ENCODE measurements at regions not wholly inside any gene's neighbourhood (a gene's known extent, or its start where the extent isn't known, plus 50 kb on each side); places are given as distances from the start of the nearest gene placed in this dataset.

DNA sequence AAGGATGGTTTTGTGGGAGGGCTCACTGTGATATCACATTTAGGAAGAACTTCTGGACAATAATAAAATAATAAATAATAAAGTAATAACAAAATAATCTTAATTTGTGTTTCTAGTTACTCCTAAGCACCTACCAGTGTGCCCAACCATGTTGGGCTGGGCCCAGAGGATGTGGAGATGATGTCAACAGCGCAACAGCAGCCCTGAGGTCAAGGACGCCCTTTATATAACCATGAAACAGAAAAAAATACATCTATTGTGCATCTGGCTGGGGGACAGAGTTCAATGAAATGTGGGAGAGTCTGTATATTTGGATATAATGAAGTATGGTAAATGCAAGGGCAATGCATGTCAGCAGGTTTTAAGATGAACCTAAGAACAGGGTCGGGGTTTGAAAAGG, 552.8 kb downstream of the VRK1 start:
- H3K4me1 Mint-ChIP-seq, result no peaks in the 10 kb centered on the region
- Histone ChIP-seq H3K27ac (ENCODE audit: low read depth, low read length) (no peak overlapping the region), H3K4me3 (ENCODE audit: low read length) (no peak overlapping the region), H3K9me3 (ENCODE audit: control insufficient read depth, low read length) (no peaks in the 10 kb centered on the region), H3K36me3 (ENCODE audit: control insufficient read depth, insufficient read depth, low read length) (no peaks in the 10 kb centered on the region), H3K27me3 (ENCODE audit: control insufficient read depth, insufficient read depth, low read length, poor library complexity, severe bottlenecking) (no peaks in the 10 kb centered on the region), H3K4me1 (ENCODE audit: control insufficient read depth, insufficient read depth, low read length) (no peaks in the 10 kb centered on the region), H3K9ac (ENCODE audit: extremely low read depth, low read length, poor library complexity, severe bottlenecking) (no peak overlapping the region)
- DNase-seq, result no peak
- no peak overlapping the region for H3K4me3 Mint-ChIP-seq
- TF ChIP-seq, protein P1, sequence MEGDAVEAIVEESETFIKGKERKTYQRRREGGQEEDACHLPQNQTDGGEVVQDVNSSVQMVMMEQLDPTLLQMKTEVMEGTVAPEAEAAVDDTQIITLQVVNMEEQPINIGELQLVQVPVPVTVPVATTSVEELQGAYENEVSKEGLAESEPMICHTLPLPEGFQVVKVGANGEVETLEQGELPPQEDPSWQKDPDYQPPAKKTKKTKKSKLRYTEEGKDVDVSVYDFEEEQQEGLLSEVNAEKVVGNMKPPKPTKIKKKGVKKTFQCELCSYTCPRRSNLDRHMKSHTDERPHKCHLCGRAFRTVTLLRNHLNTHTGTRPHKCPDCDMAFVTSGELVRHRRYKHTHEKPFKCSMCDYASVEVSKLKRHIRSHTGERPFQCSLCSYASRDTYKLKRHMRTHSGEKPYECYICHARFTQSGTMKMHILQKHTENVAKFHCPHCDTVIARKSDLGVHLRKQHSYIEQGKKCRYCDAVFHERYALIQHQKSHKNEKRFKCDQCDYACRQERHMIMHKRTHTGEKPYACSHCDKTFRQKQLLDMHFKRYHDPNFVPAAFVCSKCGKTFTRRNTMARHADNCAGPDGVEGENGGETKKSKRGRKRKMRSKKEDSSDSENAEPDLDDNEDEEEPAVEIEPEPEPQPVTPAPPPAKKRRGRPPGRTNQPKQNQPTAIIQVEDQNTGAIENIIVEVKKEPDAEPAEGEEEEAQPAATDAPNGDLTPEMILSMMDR (conservative IDR thresholded peaks at IDR 0.05), result no peak
- no peaks in the 10 kb centered on the region for H3K36me3 Mint-ChIP-seq (ENCODE audit: low read depth)
- 89 to 99% methylated on average over 1 to 3 of the region's 3 CpGs for WGBS, 2 experiments (ENCODE audit: insufficient coverage in 1 of 2, insufficient read length in 1 of 2)
- no peaks in the 10 kb centered on the region for H3K27me3 Mint-ChIP-seq (ENCODE audit: insufficient read depth)
- H3K9me3 Mint-ChIP-seq, result peaks cover 3% of the 10 kb centered on the region
- H3K27ac Mint-ChIP-seq, result no peak overlapping the region

DNA sequence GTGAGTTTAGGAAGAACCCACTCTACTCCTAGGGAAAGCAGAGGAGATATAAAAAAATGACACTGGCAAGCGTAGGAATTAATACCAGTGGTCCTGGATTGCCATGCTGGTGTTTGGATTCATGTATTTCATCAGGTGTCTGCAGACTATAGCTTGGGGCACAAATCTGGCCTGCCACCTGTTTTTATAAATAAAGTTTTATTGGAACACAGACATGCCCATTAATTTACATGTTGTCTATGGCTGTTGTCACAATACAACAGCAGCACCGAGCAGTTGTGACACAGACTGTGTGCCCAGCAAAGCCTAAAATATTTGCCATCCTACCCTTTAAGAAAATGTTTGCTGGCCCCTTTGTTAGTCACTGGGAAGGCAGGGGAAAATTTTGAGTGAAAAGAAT, 553.2 kb downstream of the VRK1 start:
- no peaks in the 10 kb centered on the region for H3K4me1 ChIP-seq (ENCODE audit: control insufficient read depth, insufficient read depth, low read length)

DNA sequence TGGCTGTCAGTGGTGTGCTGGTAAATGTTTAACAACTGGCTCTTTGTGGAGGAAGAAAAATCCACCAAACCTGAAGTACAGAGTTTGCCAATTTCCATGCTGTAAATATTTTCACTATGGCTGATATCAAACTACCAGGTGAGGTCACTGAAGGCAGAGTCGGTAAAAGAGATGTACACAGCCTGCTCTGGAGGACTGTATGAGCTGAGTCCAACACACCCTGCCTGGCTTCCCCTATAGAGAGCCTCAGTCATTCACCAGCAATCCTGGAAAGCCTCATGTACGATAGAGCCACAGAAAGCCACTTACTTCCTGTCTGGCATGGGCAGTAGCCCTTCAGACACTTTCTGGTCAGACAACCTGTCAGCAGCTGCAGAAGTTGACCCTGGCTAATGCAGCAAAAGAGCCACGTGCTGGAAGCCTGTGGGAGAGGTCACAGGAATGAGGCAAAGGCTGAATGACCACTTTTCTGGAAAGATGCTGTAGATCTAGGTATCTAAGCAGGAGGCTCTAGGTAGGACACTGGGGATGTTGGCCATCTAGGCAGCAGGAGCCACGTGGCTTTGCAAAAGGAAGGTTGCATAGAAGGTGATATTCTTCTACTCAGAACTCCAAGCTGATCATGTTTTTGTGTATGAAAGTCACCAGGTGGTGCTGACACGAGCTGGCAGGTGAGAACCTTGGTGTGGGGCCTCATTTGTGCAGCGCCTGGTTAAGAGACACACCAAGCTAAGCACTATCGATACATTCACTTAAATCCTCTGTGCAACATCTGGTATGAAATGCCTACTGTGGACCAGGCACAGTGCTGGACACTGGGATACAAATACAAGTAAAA, 553.9 kb downstream of the VRK1 start:
- Histone ChIP-seq H3K27me3 (ENCODE audit: control insufficient read depth, insufficient read depth, low read length, poor library complexity, severe bottlenecking) (no peaks in the 10 kb centered on the region), H3K9ac (ENCODE audit: extremely low read depth, low read length, poor library complexity, severe bottlenecking) (no peak overlapping the region), H3K36me3 (ENCODE audit: control insufficient read depth, insufficient read depth, low read length) (no peaks in the 10 kb centered on the region), H3K4me3 (ENCODE audit: low read length) (no peak overlapping the region), H3K9me3 (ENCODE audit: control insufficient read depth, low read length) (no peaks in the 10 kb centered on the region), H3K27ac (ENCODE audit: low read depth, low read length) (no peak overlapping the region), H3K4me1 (ENCODE audit: control insufficient read depth, insufficient read depth, low read length) (no peaks in the 10 kb centered on the region)
- DNase-seq, result no peak
- H3K9me3 Mint-ChIP-seq, result peaks cover 3% of the 10 kb centered on the region
- no peak overlapping the region for H3K4me3 Mint-ChIP-seq
- WGBS, 2 experiments (ENCODE audit: insufficient coverage in 1 of 2, insufficient read length in 1 of 2), result 86 to 89% methylated on average over 4 to 7 of the region's 7 CpGs
- no peaks in the 10 kb centered on the region for H3K4me1 Mint-ChIP-seq
- H3K27ac Mint-ChIP-seq, result no peak overlapping the region
- H3K27me3 Mint-ChIP-seq (ENCODE audit: insufficient read depth), result no peaks in the 10 kb centered on the region
- TF ChIP-seq, protein P1 (conservative IDR thresholded peaks at IDR 0.05), result no peak
- no peaks in the 10 kb centered on the region for H3K36me3 Mint-ChIP-seq (ENCODE audit: low read depth)

More for the DNA sequence above, 553.2 kb downstream of the VRK1 start:
- no peak for DNase-seq
- Mint-ChIP-seq H3K9me3 (peaks cover 3% of the 10 kb centered on the region), H3K36me3 (ENCODE audit: low read depth) (no peaks in the 10 kb centered on the region), H3K27ac (no peak overlapping the region), H3K4me1 (no peaks in the 10 kb centered on the region), H3K4me3 (no peak overlapping the region), H3K27me3 (ENCODE audit: insufficient read depth) (no peaks in the 10 kb centered on the region)
- Histone ChIP-seq H3K27ac (ENCODE audit: low read depth, low read length) (no peak overlapping the region), H3K9me3 (ENCODE audit: control insufficient read depth, low read length) (no peaks in the 10 kb centered on the region), H3K4me3 (ENCODE audit: low read length) (no peak overlapping the region), H3K27me3 (ENCODE audit: control insufficient read depth, insufficient read depth, low read length, poor library complexity, severe bottlenecking) (no peaks in the 10 kb centered on the region), H3K9ac (ENCODE audit: extremely low read depth, low read length, poor library complexity, severe bottlenecking) (no peak overlapping the region), H3K36me3 (ENCODE audit: control insufficient read depth, insufficient read depth, low read length) (no peaks in the 10 kb centered on the region)
- 85 to 100% methylated on average over 2 of the region's 2 CpGs for WGBS, 2 experiments (ENCODE audit: insufficient coverage in 1 of 2, insufficient read length in 1 of 2)
- TF ChIP-seq, protein P1 (conservative IDR thresholded peaks at IDR 0.05), result no peak

Measured in endodermal cell (in vitro differentiated cells).